ENCODE measurements at regions not wholly inside any gene's neighbourhood (a gene's known extent, or its start where the extent isn't known, plus 50 kb on each side); places are given as distances from the start of the nearest gene placed in this dataset.

- POLR2A ChIA-PET, result no interaction called here
- H3K4me3 ChIP-seq (ENCODE audit: low read depth, low read length), result no peak overlapping the region
Measured at GRCh38 chr3:82306189-82306588, 544.7 kb upstream of the GBE1 start.

GRCh38 chr3:82294609-82295008, 533.2 kb upstream of the GBE1 start:
- Histone ChIP-seq H3K27me3 (ENCODE audit: control insufficient read depth, insufficient read depth, low read length) (no peaks in the 10 kb centered on the region), H3K4me3 (ENCODE audit: low read depth, low read length) (no peak overlapping the region), H3K36me3 (ENCODE audit: control insufficient read depth, insufficient read depth, low read length) (no peaks in the 10 kb centered on the region)
- no peak for DNase-seq (ENCODE audit: low read depth)
- TF ChIP-seq CTCF (IDR thresholded peaks at IDR 0.05; ENCODE audit: insufficient read depth, low read depth, low read length), result no peak
- POLR2A ChIA-PET, result no interaction called here
- CTCF ChIA-PET, result no interaction called here

More at GRCh38 chr3:82306189-82306588, 544.7 kb upstream of the GBE1 start:
- no peaks in the 10 kb centered on the region for H3K36me3 ChIP-seq (ENCODE audit: control insufficient read depth, insufficient read depth, low read length)
- no peak for DNase-seq (ENCODE audit: low read depth)
- no peaks in the 10 kb centered on the region for H3K27me3 ChIP-seq (ENCODE audit: control insufficient read depth, insufficient read depth, low read length)
- TF ChIP-seq CTCF (IDR thresholded peaks at IDR 0.05; ENCODE audit: insufficient read depth, low read depth, low read length), result no peak
- CTCF ChIA-PET, result no interaction called here

GRCh38 chr3:82293867-82294266, 532.4 kb upstream of the GBE1 start:
- no peaks in the 10 kb centered on the region for H3K36me3 ChIP-seq (ENCODE audit: control insufficient read depth, insufficient read depth, low read length)
- ChIA-PET POLR2A (no interaction called here), CTCF (no interaction called here)
- no peak overlapping the region for H3K4me3 ChIP-seq (ENCODE audit: low read depth, low read length)
- DNase-seq (ENCODE audit: low read depth), result no peak
- no peak for TF ChIP-seq CTCF (IDR thresholded peaks at IDR 0.05; ENCODE audit: insufficient read depth, low read depth, low read length)
- H3K27me3 ChIP-seq (ENCODE audit: control insufficient read depth, insufficient read depth, low read length), result no peaks in the 10 kb centered on the region

- CTCF ChIA-PET, result no interaction called here
- no peak for DNase-seq (ENCODE audit: low read depth)
- H3K36me3 ChIP-seq (ENCODE audit: control insufficient read depth, insufficient read depth, low read length), result no peaks in the 10 kb centered on the region
- H3K4me3 ChIP-seq (ENCODE audit: low read depth, low read length), result no peak overlapping the region
- no peak for TF ChIP-seq CTCF (IDR thresholded peaks at IDR 0.05; ENCODE audit: insufficient read depth, low read depth, low read length)
- H3K27me3 ChIP-seq (ENCODE audit: control insufficient read depth, insufficient read depth, low read length), result no peaks in the 10 kb centered on the region
- POLR2A ChIA-PET, result no interaction called here
Measured at GRCh38 chr3:82293435-82293834, 532.0 kb upstream of the GBE1 start.

- Histone ChIP-seq H3K4me3 (ENCODE audit: low read depth, low read length) (no peak overlapping the region), H3K27me3 (ENCODE audit: control insufficient read depth, insufficient read depth, low read length) (no peaks in the 10 kb centered on the region), H3K36me3 (ENCODE audit: control insufficient read depth, insufficient read depth, low read length) (no peaks in the 10 kb centered on the region)
- CTCF ChIA-PET, result no interaction called here
- POLR2A ChIA-PET, result no interaction called here
- no peak for TF ChIP-seq CTCF (IDR thresholded peaks at IDR 0.05; ENCODE audit: insufficient read depth, low read depth, low read length)
- no peak for DNase-seq (ENCODE audit: low read depth)
Measured at GRCh38 chr3:82287562-82287961, 526.1 kb upstream of the GBE1 start.
